ENCODE measurements at regions not wholly inside any gene's neighbourhood (a gene's known extent, or its start where the extent isn't known, plus 50 kb on each side); places are given as distances from the start of the nearest gene placed in this dataset.
"Not testable (repeated sequence)": the region's sequence is repeated elsewhere in the genome, so short reads cannot be mapped to it uniquely, and the experiment has no call there.

- no peak for DNase-seq
Observed at GRCh38 chr4:128565054-128565453, 244.4 kb upstream of the JADE1 start.

GRCh38 chr4:128564081-128564630 lies 245.3 kb upstream of the JADE1 start:
- no peak for DNase-seq

DNA sequence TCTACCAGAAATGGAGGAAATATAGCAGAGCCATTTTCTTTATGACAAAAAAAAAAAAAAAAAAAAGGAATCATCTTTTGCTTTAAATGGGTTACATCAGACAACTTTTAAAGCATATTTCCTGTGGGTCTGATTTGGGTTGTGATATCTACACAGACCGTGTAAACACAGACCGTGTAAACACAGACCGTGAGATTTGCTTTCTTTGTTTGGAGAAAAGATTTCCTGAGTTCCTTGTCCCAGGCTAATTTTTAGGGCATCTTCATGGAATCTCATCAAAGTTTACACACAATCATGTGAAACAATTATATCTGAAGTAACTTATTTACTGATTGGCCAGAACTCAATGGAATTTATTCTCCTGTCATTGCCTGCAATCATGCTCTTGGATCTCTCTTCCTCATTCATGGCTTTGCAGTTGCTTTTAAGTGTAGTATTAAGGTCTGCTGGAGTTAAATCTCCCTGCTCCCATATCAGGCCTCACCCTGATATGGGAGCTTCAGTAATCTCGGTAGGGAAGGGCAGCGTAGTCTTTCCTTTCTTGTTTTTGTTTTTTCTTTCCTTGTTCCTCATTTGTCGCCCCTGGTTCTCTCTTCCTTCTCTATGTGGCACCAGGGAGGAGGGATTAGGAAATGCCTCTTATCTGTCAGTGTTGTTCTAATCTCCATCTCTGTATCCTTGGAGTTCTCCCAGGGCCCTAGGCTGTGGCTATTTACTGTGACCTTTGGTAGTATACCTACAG lies 248.6 kb upstream of the JADE1 start:
- DNase-seq: no peak

DNA sequence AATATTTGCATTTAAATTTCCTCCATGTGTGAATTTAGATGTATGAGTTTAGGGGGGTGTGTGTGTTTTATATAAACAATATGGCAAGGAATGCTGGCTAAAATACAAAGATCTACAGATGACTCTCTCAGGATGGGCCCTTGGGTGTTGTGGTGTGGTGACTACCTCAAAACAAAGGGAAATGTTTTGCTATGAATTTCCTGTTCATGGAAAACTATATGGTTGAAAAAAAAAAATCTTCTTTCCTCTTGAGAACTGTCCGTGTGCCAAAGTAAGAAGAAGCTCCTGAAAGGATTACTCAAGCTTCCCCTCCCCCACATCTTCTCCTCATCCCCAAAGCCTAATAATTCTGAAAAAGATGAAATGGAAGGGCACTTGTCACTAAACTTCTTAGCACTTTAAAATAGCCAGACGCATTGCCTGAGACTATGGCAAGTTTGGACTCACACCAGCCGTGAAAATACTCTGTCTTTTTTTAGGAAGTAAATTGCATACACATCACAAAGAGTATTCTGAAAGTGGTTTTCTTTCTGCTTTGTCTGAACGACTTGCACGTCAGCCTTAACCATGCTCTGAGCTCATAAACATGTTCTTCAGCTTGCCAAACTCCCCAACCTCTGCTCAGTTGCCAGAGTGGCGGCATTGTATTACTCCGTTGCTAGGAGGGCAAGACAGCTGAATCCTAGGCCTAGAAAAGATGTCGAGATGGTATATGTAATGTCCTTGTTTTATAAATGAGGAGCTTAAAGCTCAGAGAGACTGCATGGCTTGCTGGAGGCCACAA lies 250.4 kb upstream of the JADE1 start:
- no peak for DNase-seq

DNA sequence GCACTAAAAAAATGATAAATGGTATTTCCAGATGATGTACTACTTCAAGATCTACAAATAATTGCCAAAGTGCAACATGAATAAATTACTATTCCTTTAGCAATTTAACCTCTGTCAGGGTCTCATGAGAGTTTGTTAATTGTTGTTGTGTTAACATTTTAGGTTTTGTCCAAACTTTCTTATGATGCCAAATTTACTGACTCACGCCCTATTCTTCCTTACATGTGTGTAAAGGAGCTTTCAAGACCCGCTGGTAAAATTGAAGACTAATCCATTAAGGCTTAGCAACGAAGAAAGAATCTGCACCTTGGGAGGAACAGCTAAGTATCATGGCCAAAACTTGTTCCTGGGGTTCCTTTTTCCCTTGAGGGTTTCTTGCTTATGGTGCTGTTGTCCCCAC lies 252.7 kb upstream of the JADE1 start:
- no peak for DNase-seq

DNA sequence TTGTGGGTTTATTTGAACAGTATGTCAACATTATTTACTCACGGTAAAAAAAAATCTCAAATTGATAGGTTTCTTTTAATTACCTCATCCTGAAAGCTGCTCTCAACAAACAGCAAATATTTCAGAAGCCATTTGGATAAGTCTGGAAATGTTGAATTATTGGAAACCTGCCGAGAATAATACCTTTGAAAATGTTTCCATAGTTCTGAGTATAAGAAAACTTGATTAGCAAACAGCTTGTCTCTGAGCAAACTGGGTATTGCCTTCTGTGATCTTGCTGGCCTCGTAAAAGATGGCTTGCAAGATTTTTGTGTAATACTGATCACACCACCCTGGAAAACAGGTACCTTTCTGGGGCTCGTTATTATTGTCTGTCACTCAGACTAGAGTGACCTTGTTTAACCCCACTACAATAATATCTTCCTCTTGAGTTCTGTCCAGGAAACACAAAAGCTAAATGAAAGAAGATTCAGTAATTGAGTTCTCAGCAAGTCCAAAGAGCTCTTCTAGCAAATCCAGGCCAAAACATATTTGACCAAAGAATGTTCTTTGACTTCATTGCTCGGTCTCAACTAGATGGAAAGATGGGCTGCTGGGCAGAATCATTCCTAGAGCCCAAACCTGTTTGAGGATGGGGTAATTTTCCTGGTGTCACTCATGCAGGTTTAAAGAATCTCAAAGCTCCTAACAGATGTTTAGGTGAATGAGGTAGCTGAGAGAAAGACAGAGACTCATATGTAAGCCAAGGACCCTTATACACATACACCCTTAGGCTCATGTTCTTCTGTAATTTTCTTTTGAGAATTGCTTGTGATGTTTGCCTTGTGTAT lies 255.6 kb upstream of the JADE1 start:
- no peak for DNase-seq

GRCh38 chr4:128552586-128552907 lies 257.0 kb upstream of the JADE1 start:
- no peak for DNase-seq

- no peak for DNase-seq
Observed at GRCh38 chr4:128551280-128551679, 258.2 kb upstream of the JADE1 start.

- DNase-seq: no peak
Observed at GRCh38 chr4:128550060-128550459, 259.4 kb upstream of the JADE1 start.

DNA sequence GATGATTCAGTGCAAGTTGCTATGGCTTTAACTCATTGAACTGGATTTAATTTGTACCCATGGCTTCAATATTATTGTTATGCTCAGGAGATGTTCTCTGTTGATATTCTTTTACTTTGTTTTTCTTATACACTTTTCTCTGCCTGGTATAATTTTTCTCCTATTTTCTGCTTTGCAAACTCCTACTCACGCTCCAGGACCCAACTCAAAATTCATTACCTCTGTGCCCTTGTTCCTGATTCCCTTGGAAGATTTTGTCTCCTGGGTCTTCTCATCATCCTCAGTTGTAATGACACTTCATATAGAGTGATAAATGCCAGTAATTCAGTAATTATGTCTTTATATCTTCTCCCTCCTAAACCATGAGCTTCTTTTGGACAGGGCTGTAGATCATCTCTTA lies 259.9 kb upstream of the JADE1 start:
- DNase-seq: no peak

DNA sequence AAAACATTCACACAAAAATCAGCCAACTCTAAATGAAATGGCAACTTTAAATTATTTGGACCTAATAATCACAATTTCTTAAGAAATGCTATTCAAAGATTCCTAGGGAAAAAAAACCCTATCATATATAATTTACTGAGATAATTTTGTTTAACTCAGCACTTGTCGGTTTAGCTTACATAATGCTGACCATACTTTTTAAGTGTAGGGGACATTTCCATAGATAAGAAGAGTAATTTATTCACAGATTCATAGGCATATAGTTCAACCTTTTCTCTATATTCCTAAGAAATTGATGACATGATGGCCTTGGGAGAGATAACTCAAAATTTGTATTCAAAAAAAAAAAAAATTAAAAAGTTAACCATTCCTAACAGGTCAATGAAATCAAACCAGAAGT lies 260.8 kb upstream of the PGRMC2 start:
- no peak for DNase-seq

GRCh38 chr4:128544272-128544671 lies 256.7 kb upstream of the PGRMC2 start:
- DNase-seq: no peak

DNA sequence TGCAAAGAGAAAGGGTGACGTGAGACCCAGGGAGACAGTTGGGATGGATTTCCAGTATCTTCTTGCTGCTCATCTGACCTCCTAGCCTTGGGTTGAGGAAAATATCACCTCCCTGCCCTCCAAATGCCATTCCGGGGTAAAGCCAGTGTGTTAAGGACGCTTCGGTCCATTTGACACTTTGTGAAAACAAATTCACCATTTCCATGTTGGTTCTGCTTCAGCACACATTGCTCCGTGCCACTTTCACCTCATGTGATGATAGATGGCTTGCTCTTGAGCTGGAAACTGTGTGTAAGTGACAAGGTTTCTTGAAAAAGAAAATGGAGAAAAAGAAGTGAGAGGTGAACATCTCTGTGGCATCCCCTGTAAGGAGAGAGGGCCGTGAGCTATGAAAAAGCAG lies 256.1 kb upstream of the PGRMC2 start:
- no peak for DNase-seq

DNA sequence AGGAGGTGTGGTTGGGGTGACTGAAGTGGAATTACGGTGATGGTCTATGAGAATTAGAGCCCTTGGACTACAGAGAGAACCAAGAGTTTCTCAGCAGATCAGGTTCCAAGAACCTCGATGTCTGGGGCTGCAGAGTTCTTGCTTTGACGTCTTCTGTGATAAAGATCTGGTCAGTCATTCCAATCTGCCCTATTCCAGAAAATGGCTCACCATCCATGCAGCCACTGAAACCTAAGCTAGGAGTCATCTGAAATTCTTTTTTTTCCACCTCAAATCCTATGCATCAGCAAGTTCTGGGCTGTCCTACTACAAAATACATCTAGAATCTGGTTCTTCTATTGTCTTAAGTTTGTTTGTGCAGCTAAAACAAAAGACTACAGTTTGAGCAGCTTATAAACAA lies 254.4 kb upstream of the PGRMC2 start:
- DNase-seq: no peak

DNA sequence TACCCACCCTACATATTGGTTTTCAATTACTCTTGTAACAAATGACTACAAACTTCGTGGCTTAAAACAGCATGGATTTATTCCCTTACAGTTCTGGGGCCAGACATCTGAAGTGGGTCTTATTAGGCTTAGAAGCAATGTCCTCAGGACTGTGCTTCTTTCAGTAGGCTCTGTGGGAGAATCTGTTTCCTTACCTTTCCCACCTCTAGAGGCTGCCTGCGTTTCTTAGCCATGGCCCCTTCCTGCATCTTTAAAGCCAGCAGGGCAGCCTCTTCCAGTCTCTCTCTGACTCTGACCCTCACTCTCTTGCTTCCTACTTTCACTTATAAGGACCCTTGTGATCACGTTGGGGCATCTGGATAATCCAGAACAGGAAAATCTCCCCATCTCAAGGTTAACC lies 252.5 kb upstream of the PGRMC2 start:
- DNase-seq: no peak

GRCh38 chr4:128538111-128538882 lies 250.7 kb upstream of the PGRMC2 start:
- no peak for DNase-seq

DNA sequence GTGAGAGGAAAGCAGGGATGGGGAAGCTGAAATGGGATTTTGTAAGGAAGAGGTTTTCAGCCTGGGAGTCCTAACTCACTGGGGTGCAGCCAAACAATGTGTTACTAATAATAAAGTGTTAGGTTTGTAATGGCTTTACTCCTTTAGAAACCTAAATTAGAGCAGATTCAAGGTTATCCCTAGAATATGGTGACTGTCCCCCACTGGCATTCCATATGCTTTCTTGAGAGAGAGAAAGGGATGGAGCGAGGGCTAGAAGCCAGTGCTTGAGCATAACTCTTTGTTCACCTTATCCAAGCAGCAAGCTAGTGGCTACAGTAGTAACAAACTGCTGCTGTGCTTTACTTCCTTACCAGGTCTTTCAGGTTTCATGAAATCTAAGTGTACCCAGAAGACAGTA lies 249.1 kb upstream of the PGRMC2 start:
- no peak for DNase-seq

- not testable (repeated sequence) for DNase-seq
Observed at GRCh38 chr4:128535510-128535909, 247.9 kb upstream of the PGRMC2 start.

DNA sequence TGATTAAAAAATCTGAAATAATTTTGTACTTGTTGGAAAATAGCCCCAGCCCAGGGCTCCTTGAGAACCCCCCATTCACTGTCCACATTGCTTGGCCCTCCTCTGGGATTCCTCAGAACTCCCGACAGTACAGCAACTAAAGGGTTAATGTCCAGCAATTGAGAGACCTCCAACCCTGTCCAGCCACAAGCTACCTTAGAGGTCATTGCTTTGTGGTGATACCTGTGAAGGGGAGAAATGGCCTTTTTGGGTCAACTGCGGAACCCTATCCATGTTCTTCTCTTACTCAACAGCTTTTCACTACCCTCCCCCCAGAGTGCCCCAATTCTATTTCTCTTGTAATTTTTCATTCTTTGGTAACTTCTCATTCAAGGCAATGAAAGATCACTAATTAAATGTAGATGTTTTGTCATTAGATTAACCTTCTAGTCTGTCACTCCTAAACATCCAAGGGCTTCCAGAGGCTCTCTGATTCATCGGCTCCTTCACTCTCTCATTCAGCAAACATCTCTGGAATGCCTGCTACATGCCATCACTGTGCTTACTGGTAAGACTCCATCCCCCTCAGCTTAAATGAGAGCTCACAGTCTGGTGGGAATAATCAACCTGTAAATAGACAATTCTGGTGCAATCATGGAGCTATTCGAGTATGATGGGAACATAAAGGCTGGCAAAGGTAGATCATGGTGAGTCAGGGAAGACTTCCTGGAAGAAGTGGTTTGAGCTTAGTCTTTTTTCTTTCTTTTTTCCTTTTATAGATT lies 241.4 kb upstream of the PGRMC2 start:
- no peak for DNase-seq

DNA sequence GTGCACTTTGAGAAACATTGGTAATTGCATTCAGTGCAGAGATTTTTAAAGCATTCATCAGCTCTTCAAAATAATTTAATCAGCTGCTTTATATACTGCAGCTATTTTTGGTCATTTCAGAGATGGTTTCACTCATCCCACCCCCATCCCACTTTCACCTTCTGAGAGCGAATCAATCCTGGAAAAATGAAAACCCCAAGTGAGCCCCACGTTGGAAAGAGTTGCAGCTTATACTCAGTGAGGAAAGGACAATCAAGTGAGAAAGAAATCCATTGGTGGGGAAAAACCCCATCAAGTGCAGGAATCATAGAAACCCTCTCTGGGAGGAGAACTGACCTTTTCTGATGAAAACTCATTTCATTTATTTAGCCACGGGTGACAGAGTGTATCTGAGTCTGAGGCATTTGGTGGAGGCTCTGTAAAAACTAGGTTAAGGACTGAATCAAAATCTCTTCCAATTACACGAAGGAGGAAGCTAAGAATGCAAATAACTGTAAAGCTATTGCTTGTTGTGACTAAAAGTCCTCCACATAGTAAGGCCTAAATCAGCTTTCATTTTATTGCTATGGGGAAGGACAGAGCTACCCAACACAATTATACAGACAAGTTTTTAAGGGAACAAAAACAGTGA lies 240.4 kb upstream of the PGRMC2 start:
- no peak for DNase-seq

DNA sequence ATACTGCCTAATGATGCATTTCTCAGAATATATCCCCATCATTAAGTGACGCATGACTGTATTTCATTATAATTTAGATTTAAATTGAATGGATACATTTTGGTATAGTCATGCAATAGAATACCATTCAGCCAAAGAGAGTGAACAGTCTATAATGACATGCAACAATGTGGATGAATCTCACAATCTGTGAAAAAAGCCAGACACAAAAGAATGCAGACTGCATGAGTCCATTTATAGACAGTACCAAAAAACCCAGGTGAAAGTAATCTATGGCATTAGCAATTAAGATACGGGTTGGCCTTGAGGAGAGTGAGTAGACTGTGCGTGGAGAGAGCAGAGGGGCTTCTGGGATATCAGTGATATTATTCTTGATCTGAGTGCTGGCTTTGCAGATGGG lies 239.7 kb upstream of the PGRMC2 start:
- DNase-seq: no peak

All from skin of body (tissue), 1 donor.